Activated CD8-positive, alpha-beta T cell treated with anti-CD3 and anti-CD28 coated beads for 36 hours (primary cell): ENCODE measurements at regions not wholly inside any gene's neighbourhood (a gene's known extent, or its start where the extent isn't known, plus 50 kb on each side); places are given as distances from the start of the nearest gene placed in this dataset.

ENCODE experiments used
- ATAC-seq: fragments of 200-7000 bp; cut with Tn5 transposase; one replicate; pipeline ENCODE4 v1.10.0; 2021; ENCODE audit warnings: mild to moderate bottlenecking, moderate library complexity
- CTCF ChIA-PET: fragments of 350-600 bp; sonication (Branson Sonifier 250); formaldehyde crosslinking; loops from one replicate; lab custom pipeline; 2021; ENCODE audit warnings: antibody characterized with exemption; lab: Charles Lee
- POLR2A ChIA-PET: fragments of 350-600 bp; sonication (Branson Sonifier 250); formaldehyde crosslinking; loops from one replicate; lab custom pipeline; 2021; ENCODE audit warnings: antibody characterized with exemption; lab: Charles Lee
- DNase-seq: peaks from one replicate; pipeline ENCODE4 v3.0.0-alpha.2; 2020
- H3K27ac Mint-ChIP-seq: one replicate; pipeline ENCODE4 v1.8.0; 2021; ENCODE audit warnings: mild to moderate bottlenecking, mixed read lengths
- H3K27me3 Mint-ChIP-seq: one replicate; pipeline ENCODE4 v1.8.0; 2021; ENCODE audit warnings: mixed read lengths
- H3K36me3 Mint-ChIP-seq: one replicate; pipeline ENCODE4 v1.8.0; 2021; ENCODE audit warnings: low read depth, mixed read lengths
- H3K4me1 Mint-ChIP-seq: one replicate; pipeline ENCODE4 v1.8.0; 2021; ENCODE audit warnings: low read depth, mixed read lengths
- H3K4me3 Mint-ChIP-seq: one replicate; pipeline ENCODE4 v1.8.0; 2021; ENCODE audit warnings: mild to moderate bottlenecking, moderate library complexity, mixed read lengths
- H3K9me3 Mint-ChIP-seq: one replicate; pipeline ENCODE4 v1.8.0; 2021; ENCODE audit warnings: mixed read lengths
- intact Hi-C: fragments of 100-400 bp; cut with micrococcal nuclease; formaldehyde crosslinking; loops from one replicate; pipeline ENCODE4 v1.10.0; 2022
- TF ChIP-seq, protein P1 (sequence below): fragments of 200-600 bp; IDR thresholded peaks from one replicate; pipeline ENCODE4 v1.8.0; 2022; ENCODE audit warnings: antibody characterized with exemption, mild to moderate bottlenecking

DNA sequence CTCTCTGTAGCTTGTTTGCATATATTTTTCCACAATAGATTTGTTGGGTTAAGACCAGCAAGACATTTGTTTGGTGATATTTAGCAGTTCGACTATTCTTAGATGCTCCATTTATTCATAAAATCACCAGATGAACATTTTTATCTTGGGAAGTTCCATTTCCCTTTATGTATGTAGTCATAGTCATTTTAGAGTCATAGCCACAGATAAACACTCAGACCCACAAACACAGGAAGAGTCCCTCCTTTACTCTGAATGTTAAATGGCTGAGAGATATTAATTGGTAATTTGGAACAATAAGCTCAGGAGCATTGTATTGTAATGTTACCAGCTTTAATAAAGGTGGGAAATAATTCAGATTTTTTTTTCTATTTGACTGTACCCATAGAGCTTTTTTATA is 1608.7 kb downstream of the STIM2 start:
- Mint-ChIP-seq H3K9me3 (no peaks in the 10 kb centered on the region), H3K4me3 (no peak overlapping the region), H3K4me1 (no peaks in the 10 kb centered on the region), H3K27me3 (no peaks in the 10 kb centered on the region), H3K27ac (no peak overlapping the region), H3K36me3 (no peaks in the 10 kb centered on the region)
- TF ChIP-seq, protein P1, sequence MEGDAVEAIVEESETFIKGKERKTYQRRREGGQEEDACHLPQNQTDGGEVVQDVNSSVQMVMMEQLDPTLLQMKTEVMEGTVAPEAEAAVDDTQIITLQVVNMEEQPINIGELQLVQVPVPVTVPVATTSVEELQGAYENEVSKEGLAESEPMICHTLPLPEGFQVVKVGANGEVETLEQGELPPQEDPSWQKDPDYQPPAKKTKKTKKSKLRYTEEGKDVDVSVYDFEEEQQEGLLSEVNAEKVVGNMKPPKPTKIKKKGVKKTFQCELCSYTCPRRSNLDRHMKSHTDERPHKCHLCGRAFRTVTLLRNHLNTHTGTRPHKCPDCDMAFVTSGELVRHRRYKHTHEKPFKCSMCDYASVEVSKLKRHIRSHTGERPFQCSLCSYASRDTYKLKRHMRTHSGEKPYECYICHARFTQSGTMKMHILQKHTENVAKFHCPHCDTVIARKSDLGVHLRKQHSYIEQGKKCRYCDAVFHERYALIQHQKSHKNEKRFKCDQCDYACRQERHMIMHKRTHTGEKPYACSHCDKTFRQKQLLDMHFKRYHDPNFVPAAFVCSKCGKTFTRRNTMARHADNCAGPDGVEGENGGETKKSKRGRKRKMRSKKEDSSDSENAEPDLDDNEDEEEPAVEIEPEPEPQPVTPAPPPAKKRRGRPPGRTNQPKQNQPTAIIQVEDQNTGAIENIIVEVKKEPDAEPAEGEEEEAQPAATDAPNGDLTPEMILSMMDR: no peak
- no peak for DNase-seq
- ChIA-PET POLR2A (interaction anchor here (0.7 kb wide), 1 partner anchor 907 kb away, joined by 3 read pairs; no protein-coding TSS in a partner anchor), CTCF (no interaction called here)
- intact Hi-C loops: no loop called here
- no peak for ATAC-seq

DNA sequence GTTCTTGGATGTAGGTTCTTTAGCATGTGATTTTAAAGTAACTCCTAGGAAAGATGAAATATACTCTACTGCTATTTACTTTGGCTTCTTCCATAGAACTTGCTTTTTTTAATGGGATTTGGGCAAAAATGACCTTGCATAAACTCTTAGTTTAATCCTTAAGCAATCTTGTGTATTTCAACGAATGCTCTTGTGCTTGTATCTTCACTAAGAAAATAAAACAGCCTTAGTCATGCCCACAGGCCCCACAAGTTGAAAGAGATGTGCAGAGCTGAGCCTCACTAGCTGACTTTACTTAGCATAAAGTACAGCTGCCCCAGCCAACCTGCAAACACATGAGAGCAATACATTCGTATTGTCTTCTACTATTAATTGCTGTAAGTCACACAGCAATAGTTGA is 1609.2 kb downstream of the STIM2 start:
- TF ChIP-seq, protein P1: no peak
- DNase-seq: no peak
- H3K27ac Mint-ChIP-seq: no peak overlapping the region
- H3K27me3 Mint-ChIP-seq: no peaks in the 10 kb centered on the region
- intact Hi-C loops: no loop called here
- H3K9me3 Mint-ChIP-seq: no peaks in the 10 kb centered on the region
- no peaks in the 10 kb centered on the region for H3K4me1 Mint-ChIP-seq
- no peak overlapping the region for H3K4me3 Mint-ChIP-seq
- ChIA-PET POLR2A (interaction anchor here (0.7 kb wide), 1 partner anchor 908 kb away, joined by 3 read pairs; no protein-coding TSS in a partner anchor), CTCF (no interaction called here)
- H3K36me3 Mint-ChIP-seq: no peaks in the 10 kb centered on the region
- ATAC-seq: no peak

DNA sequence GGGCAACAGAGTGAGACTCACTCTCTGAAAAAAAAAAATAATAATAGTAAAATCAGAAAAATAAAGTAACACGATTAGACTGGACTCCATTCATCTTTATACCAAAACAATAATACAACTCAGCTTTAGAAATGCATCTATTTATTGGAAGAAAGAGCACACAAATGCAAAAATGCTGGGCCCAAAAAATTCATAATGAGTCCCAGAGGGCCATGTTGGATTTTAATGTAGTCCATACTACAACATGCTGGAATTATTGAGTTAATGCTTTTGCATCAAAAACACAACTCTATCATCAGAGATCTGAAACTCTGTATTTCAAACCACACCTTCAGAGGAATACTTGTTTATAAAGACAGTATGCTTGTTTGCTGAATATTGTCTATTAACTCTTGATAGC is 1614.7 kb downstream of the STIM2 start:
- H3K9me3 Mint-ChIP-seq: peaks cover 3% of the 10 kb centered on the region
- no peak for ATAC-seq
- TF ChIP-seq, protein P1: no peak
- intact Hi-C loops: no loop called here
- H3K36me3 Mint-ChIP-seq: no peaks in the 10 kb centered on the region
- no peak overlapping the region for H3K27ac Mint-ChIP-seq
- ChIA-PET CTCF (no interaction called here), POLR2A (no interaction called here)
- no peak overlapping the region for H3K4me3 Mint-ChIP-seq
- no peaks in the 10 kb centered on the region for H3K4me1 Mint-ChIP-seq
- no peaks in the 10 kb centered on the region for H3K27me3 Mint-ChIP-seq
- no peak for DNase-seq

DNA sequence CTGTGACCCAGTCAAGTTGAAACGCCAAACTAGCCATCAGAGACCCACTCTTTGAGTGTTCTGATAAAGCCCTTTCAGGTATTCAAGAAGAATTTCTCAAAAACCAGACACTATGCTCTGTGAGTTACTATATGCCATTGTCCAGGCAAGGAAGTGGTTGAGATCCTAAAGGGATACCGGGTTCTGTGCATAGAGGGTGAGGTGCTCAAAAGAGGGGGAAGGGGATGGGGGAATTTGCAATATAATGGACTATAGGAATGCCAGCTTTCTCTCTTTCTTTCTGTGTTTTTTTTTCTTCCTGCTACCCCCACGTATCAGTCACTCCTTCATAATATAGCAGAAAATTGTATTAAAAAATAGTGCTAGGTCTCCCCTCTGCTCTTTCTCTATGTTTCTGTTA is 1619.0 kb downstream of the STIM2 start:
- peaks cover 4% of the 10 kb centered on the region for H3K9me3 Mint-ChIP-seq
- no peaks in the 10 kb centered on the region for H3K27me3 Mint-ChIP-seq
- no peak overlapping the region for H3K27ac Mint-ChIP-seq
- H3K4me3 Mint-ChIP-seq: no peak overlapping the region
- CTCF ChIA-PET: no interaction called here
- intact Hi-C loops: no loop called here
- POLR2A ChIA-PET: no interaction called here
- no peak for ATAC-seq
- no peaks in the 10 kb centered on the region for H3K36me3 Mint-ChIP-seq
- TF ChIP-seq, protein P1: no peak
- DNase-seq: no peak
- H3K4me1 Mint-ChIP-seq: no peaks in the 10 kb centered on the region

DNA sequence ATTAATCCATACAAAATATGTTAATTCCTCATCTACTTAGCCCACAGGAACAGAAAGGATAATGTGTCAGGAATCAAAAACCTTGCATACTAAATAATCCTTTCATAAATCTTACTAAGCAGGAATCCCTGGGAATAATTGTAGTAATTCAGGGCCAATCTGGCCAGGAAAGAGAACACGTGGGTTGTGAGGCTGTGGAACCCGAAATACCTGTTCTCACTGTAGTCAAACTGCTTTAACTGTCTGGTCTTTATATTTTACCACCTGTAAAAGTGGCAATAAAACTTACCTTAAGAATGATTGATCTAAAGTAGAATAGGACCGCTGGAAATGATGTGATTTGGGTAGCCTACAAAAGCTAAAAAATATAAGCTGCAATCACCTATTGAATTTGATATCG is 1620.9 kb downstream of the STIM2 start:
- CTCF ChIA-PET: no interaction called here
- Mint-ChIP-seq H3K4me1 (no peaks in the 10 kb centered on the region), H3K9me3 (peaks cover 6% of the 10 kb centered on the region), H3K36me3 (no peaks in the 10 kb centered on the region), H3K27me3 (no peaks in the 10 kb centered on the region), H3K4me3 (no peak overlapping the region), H3K27ac (no peak overlapping the region)
- intact Hi-C loops: no loop called here
- TF ChIP-seq, protein P1: no peak
- no peak for ATAC-seq
- DNase-seq: no peak
- POLR2A ChIA-PET: no interaction called here
